SK-N-SH treated with all-trans-retinoic acid at 6 μM for 48 hours (cell line): ENCODE measurements at regions not wholly inside any gene's neighbourhood (a gene's known extent, or its start where the extent isn't known, plus 50 kb on each side); places are given as distances from the start of the nearest gene placed in this dataset.

Experiments
- ATAC-seq: fragments of 200-7000 bp; cut with Tn5 transposase; 3 replicates; pipeline ENCODE4 v1.9.1; 2020; ENCODE audit warnings: mild to moderate bottlenecking, moderate library complexity
- ARNTL ChIP-seq: fragments of 450-650 bp; formaldehyde crosslinking; IDR thresholded peaks from 2 replicates; pipeline ENCODE4 v1.5.0; 2020; ENCODE audit warnings: low read depth, mild to moderate bottlenecking, moderate library complexity, borderline replicate concordance
- BACH2 ChIP-seq: fragments of 250-450 bp; sonication (Bioruptor Pico); IDR thresholded peaks from 2 replicates; pipeline ENCODE4 v1.9.0; 2021; ENCODE audit warnings: mild to moderate bottlenecking, borderline replicate concordance
- CSDC2 ChIP-seq: fragments of 250-450 bp; sonication (Bioruptor Pico); IDR thresholded peaks from 2 replicates; pipeline ENCODE4 v1.5.0; 2020; ENCODE audit warnings: mild to moderate bottlenecking, moderate library complexity
- ESRRG ChIP-seq: fragments of 250-450 bp; sonication (Bioruptor Pico); IDR thresholded peaks from 2 replicates; pipeline ENCODE4 v1.6.1; 2021; ENCODE audit warnings: mild to moderate bottlenecking
- GLIS3 ChIP-seq: fragments of 250-450 bp; sonication (Bioruptor Pico); IDR thresholded peaks from 2 replicates; pipeline ENCODE4 v1.5.0; 2020; ENCODE audit warnings: mild to moderate bottlenecking, moderate library complexity
- ISL1 ChIP-seq: fragments of 250-450 bp; sonication (Bioruptor Pico); IDR thresholded peaks from 2 replicates; pipeline ENCODE4 v2.1.2; 2022; ENCODE audit warnings: mild to moderate bottlenecking, moderate library complexity
- OSR1 ChIP-seq: fragments of 250-450 bp; sonication (Bioruptor Pico); IDR thresholded peaks from 2 replicates; pipeline ENCODE4 v1.8.0; 2022; ENCODE audit warnings: moderate library complexity, mild to moderate bottlenecking, inconsistent platforms
- PPARA ChIP-seq: fragments of 250-450 bp; sonication (Bioruptor Pico); IDR thresholded peaks from 2 replicates; pipeline ENCODE4 v1.5.0; 2020; ENCODE audit warnings: mild to moderate bottlenecking, borderline replicate concordance
- SNAI2 ChIP-seq: fragments of 250-450 bp; sonication (Bioruptor Pico); IDR thresholded peaks from 2 replicates; pipeline ENCODE4 v1.5.0; 2020; ENCODE audit warnings: mild to moderate bottlenecking, moderate library complexity
- TOX ChIP-seq: fragments of 250-450 bp; sonication (Bioruptor Pico); IDR thresholded peaks from 2 replicates; pipeline ENCODE4 v1.8.0; 2021; ENCODE audit warnings: mild to moderate bottlenecking, moderate library complexity, borderline replicate concordance
- ZC3H10 ChIP-seq: fragments of 250-450 bp; sonication (Bioruptor Pico); IDR thresholded peaks from 2 replicates; pipeline ENCODE4 v1.5.1; 2021; ENCODE audit warnings: mild to moderate bottlenecking, moderate library complexity
- ZFP3 ChIP-seq: fragments of 250-450 bp; sonication (Bioruptor Pico); IDR thresholded peaks from 2 replicates; pipeline ENCODE4 v1.5.0; 2020; ENCODE audit warnings: mild to moderate bottlenecking, moderate library complexity
- ZFP30 ChIP-seq: fragments of 450-650 bp; formaldehyde crosslinking; IDR thresholded peaks from 2 replicates; pipeline ENCODE4 v1.5.0; 2022; ENCODE audit warnings: mild to moderate bottlenecking, moderate library complexity
- ZNF565 ChIP-seq: fragments of 450-650 bp; formaldehyde crosslinking; conservative IDR thresholded peaks from 2 replicates; pipeline ENCODE4 v1.5.0; 2020; ENCODE audit warnings: low read depth, mild to moderate bottlenecking, moderate library complexity
- ZNF70 ChIP-seq: fragments of 450-650 bp; formaldehyde crosslinking; IDR thresholded peaks from 2 replicates; pipeline ENCODE4 v1.5.0; 2020; ENCODE audit warnings: mild to moderate bottlenecking, moderate library complexity
- TF ChIP-seq, protein P1 (sequence below): fragments of 250-450 bp; sonication (Bioruptor Pico); IDR thresholded peaks from 2 replicates; pipeline ENCODE4 v1.8.0; 2020; ENCODE audit warnings: mild to moderate bottlenecking, moderate library complexity, borderline replicate concordance
- TF ChIP-seq, protein P2 (sequence below): fragments of 250-450 bp; sonication (Bioruptor Pico); IDR thresholded peaks from 2 replicates; pipeline ENCODE4 v1.8.0; 2021; ENCODE audit warnings: low read depth, mild to moderate bottlenecking, moderate library complexity, borderline replicate concordance
- TF ChIP-seq, protein P3 (sequence below): fragments of 250-450 bp; sonication (Bioruptor Pico); IDR thresholded peaks from 2 replicates; pipeline ENCODE4 v1.5.0; 2020; ENCODE audit warnings: mild to moderate bottlenecking, moderate library complexity
- TF ChIP-seq, protein P4 (sequence below): fragments of 250-450 bp; sonication (Bioruptor Pico); IDR thresholded peaks from 2 replicates; pipeline ENCODE4 v1.5.1; 2020; ENCODE audit warnings: low read depth, mild to moderate bottlenecking, moderate library complexity
- TF ChIP-seq, protein P5 (sequence below): fragments of 250-450 bp; sonication (Bioruptor Pico); IDR thresholded peaks from 2 replicates; pipeline ENCODE4 v1.5.1; 2021; ENCODE audit warnings: mild to moderate bottlenecking, moderate library complexity

DNA sequence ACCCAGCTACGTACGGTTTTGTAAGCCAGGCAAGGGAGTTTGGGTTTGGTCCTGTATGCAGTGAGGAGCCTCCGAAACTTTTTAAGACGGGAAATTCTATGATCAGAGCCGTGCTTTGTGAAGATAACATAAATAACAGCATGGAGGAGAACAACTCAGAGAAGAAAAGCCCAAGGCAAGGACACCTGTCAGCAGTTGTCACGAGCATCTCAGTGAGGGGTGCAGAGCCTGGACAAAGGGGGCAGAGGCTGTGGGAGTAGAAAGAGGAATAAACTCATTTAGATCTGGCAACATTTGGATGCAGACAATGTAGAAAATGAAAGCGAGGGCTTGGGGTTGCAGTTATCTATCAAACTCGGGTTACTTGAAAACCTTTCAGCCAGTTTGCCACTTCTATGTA, 64.5 kb downstream of the CAVIN2 start (continued):
- TF ChIP-seq, protein P1, sequence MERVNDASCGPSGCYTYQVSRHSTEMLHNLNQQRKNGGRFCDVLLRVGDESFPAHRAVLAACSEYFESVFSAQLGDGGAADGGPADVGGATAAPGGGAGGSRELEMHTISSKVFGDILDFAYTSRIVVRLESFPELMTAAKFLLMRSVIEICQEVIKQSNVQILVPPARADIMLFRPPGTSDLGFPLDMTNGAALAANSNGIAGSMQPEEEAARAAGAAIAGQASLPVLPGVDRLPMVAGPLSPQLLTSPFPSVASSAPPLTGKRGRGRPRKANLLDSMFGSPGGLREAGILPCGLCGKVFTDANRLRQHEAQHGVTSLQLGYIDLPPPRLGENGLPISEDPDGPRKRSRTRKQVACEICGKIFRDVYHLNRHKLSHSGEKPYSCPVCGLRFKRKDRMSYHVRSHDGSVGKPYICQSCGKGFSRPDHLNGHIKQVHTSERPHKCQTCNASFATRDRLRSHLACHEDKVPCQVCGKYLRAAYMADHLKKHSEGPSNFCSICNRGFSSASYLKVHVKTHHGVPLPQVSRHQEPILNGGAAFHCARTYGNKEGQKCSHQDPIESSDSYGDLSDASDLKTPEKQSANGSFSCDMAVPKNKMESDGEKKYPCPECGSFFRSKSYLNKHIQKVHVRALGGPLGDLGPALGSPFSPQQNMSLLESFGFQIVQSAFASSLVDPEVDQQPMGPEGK (CRISPR knock-in tag): no peak
- no peak for TF ChIP-seq BACH2

DNA sequence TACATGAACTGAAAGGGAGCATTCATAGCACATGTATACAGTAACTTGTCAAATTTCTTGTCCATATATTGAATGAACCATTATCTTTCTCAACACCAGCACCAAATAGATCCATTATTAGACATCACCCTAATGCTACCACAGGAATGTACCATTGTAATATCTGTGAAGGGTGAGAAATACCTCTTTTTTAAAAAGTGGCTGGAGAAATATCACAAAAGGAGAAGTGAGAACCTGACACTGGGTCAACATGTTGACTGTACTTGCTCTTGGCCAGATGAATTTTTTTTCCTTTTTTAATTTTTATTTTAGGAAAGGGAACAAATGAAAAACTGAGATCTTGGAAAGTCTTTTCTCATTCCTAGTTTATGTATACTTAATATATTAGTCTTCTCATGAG, 63.5 kb downstream of the CAVIN2 start:
- no peak for ATAC-seq
- TF ChIP-seq, protein P2, sequence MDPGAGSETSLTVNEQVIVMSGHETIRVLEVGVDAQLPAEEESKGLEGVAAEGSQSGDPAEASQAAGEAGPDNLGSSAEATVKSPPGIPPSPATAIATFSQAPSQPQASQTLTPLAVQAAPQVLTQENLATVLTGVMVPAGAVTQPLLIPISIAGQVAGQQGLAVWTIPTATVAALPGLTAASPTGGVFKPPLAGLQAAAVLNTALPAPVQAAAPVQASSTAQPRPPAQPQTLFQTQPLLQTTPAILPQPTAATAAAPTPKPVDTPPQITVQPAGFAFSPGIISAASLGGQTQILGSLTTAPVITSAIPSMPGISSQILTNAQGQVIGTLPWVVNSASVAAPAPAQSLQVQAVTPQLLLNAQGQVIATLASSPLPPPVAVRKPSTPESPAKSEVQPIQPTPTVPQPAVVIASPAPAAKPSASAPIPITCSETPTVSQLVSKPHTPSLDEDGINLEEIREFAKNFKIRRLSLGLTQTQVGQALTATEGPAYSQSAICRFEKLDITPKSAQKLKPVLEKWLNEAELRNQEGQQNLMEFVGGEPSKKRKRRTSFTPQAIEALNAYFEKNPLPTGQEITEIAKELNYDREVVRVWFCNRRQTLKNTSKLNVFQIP (CRISPR knock-in tag): no peak
- TF ChIP-seq GLIS3 (CRISPR knock-in tag): no peak
- no peak for TF ChIP-seq OSR1 (CRISPR knock-in tag)
- TF ChIP-seq, protein P3, sequence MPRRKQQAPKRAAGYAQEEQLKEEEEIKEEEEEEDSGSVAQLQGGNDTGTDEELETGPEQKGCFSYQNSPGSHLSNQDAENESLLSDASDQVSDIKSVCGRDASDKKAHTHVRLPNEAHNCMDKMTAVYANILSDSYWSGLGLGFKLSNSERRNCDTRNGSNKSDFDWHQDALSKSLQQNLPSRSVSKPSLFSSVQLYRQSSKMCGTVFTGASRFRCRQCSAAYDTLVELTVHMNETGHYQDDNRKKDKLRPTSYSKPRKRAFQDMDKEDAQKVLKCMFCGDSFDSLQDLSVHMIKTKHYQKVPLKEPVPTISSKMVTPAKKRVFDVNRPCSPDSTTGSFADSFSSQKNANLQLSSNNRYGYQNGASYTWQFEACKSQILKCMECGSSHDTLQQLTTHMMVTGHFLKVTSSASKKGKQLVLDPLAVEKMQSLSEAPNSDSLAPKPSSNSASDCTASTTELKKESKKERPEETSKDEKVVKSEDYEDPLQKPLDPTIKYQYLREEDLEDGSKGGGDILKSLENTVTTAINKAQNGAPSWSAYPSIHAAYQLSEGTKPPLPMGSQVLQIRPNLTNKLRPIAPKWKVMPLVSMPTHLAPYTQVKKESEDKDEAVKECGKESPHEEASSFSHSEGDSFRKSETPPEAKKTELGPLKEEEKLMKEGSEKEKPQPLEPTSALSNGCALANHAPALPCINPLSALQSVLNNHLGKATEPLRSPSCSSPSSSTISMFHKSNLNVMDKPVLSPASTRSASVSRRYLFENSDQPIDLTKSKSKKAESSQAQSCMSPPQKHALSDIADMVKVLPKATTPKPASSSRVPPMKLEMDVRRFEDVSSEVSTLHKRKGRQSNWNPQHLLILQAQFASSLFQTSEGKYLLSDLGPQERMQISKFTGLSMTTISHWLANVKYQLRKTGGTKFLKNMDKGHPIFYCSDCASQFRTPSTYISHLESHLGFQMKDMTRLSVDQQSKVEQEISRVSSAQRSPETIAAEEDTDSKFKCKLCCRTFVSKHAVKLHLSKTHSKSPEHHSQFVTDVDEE (CRISPR knock-in tag): no peak
- TF ChIP-seq, protein P1 (CRISPR knock-in tag): no peak
- no peak for TF ChIP-seq ARNTL (CRISPR knock-in tag)
- no peak for TF ChIP-seq ZFP30 (CRISPR knock-in tag)
- TF ChIP-seq ZNF565 (CRISPR knock-in tag): no peak
- no peak for TF ChIP-seq BACH2
- TF ChIP-seq CSDC2 (CRISPR knock-in tag): no peak
- TF ChIP-seq SNAI2 (CRISPR knock-in tag): no peak
- no peak for TF ChIP-seq ESRRG
- TF ChIP-seq, protein P4, sequence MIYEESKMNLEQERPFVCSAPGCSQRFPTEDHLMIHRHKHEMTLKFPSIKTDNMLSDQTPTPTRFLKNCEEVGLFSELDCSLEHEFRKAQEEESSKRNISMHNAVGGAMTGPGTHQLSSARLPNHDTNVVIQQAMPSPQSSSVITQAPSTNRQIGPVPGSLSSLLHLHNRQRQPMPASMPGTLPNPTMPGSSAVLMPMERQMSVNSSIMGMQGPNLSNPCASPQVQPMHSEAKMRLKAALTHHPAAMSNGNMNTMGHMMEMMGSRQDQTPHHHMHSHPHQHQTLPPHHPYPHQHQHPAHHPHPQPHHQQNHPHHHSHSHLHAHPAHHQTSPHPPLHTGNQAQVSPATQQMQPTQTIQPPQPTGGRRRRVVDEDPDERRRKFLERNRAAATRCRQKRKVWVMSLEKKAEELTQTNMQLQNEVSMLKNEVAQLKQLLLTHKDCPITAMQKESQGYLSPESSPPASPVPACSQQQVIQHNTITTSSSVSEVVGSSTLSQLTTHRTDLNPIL: no peak
- no peak for TF ChIP-seq ZFP3
- TF ChIP-seq ZNF70 (CRISPR knock-in tag): no peak
- no peak for TF ChIP-seq ISL1 (CRISPR knock-in tag)
- TF ChIP-seq TOX: no peak
- TF ChIP-seq ZC3H10: no peak
- TF ChIP-seq, protein P5, sequence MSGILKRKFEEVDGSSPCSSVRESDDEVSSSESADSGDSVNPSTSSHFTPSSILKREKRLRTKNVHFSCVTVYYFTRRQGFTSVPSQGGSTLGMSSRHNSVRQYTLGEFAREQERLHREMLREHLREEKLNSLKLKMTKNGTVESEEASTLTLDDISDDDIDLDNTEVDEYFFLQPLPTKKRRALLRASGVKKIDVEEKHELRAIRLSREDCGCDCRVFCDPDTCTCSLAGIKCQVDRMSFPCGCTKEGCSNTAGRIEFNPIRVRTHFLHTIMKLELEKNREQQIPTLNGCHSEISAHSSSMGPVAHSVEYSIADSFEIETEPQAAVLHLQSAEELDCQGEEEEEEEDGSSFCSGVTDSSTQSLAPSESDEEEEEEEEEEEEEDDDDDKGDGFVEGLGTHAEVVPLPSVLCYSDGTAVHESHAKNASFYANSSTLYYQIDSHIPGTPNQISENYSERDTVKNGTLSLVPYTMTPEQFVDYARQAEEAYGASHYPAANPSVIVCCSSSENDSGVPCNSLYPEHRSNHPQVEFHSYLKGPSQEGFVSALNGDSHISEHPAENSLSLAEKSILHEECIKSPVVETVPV (CRISPR knock-in tag): no peak
- no peak for TF ChIP-seq PPARA (CRISPR knock-in tag)
